IPS-20b (cell line): ENCODE measurements at regions not wholly inside any gene's neighbourhood (a gene's known extent, or its start where the extent isn't known, plus 50 kb on each side); places are given as distances from the start of the nearest gene placed in this dataset.

Experiments
- H3K27ac ChIP-seq: one replicate; pipeline ENCODE4 v1.5.1; 2013; ENCODE audit warnings: low read length
- H3K27me3 ChIP-seq: 2 replicates; pipeline ENCODE4 v1.6.1; 2013; ENCODE audit warnings: mild to moderate bottlenecking, low read length, inconsistent platforms; ENCODE audit not compliant: insufficient read depth
- H3K36me3 ChIP-seq: 2 replicates; pipeline ENCODE4 v1.6.1; 2013; ENCODE audit warnings: low read depth, mild to moderate bottlenecking, inconsistent platforms, low read length, moderate library complexity; ENCODE audit not compliant: insufficient read depth
- H3K4me1 ChIP-seq: 2 replicates; pipeline ENCODE4 v1.6.1; 2013; ENCODE audit warnings: mild to moderate bottlenecking, control low read depth, inconsistent platforms, low read length, moderate library complexity; ENCODE audit not compliant: insufficient read depth
- H3K4me3 ChIP-seq: 2 replicates; pipeline ENCODE4 v1.5.1; 2013; ENCODE audit warnings: mild to moderate bottlenecking, low read length, inconsistent platforms
- H3K9ac ChIP-seq: 2 replicates; pipeline ENCODE4 v1.6.1; 2013; ENCODE audit warnings: low read depth, mild to moderate bottlenecking, inconsistent platforms, low read length, moderate library complexity
- H3K9me3 ChIP-seq: 2 replicates; pipeline ENCODE4 v1.6.1; 2013; ENCODE audit warnings: mild to moderate bottlenecking, low read depth, low read length, inconsistent platforms; ENCODE audit not compliant: insufficient read depth

DNA sequence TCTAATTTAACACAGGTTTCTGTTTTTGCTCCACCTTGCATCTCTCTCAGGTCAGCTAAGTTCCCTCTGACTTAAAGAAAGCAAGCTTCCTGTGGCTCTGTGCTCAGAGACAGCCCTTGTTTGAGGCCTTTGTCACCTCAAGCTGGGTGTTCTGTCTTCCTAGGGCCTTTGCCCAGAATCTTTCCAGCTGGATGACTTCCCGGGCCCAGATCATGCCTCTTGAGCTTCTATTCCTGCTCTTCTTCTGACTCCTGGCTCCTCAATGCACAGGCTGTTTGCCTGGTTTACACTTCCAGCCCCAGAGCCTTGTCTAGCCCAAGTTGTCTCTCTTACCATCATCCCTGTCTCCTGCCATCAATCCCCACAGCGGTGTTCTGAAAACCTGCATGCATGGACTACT is 300.6 kb downstream of the VPS13C start:
- no peak overlapping the region for H3K4me3 ChIP-seq
- no peaks in the 10 kb centered on the region for H3K4me1 ChIP-seq
- no peaks in the 10 kb centered on the region for H3K9me3 ChIP-seq
- no peaks in the 10 kb centered on the region for H3K27me3 ChIP-seq
- no peak overlapping the region for H3K27ac ChIP-seq
- no peak overlapping the region for H3K9ac ChIP-seq
- H3K36me3 ChIP-seq: no peaks in the 10 kb centered on the region

GRCh38 chr15:61756071-61756820 is 304.0 kb downstream of the VPS13C start:
- H3K9me3 ChIP-seq: no peaks in the 10 kb centered on the region
- no peaks in the 10 kb centered on the region for H3K27me3 ChIP-seq
- no peaks in the 10 kb centered on the region for H3K4me1 ChIP-seq
- H3K27ac ChIP-seq: no peak overlapping the region
- no peak overlapping the region for H3K4me3 ChIP-seq
- H3K9ac ChIP-seq: no peak overlapping the region
- H3K36me3 ChIP-seq: no peaks in the 10 kb centered on the region

DNA sequence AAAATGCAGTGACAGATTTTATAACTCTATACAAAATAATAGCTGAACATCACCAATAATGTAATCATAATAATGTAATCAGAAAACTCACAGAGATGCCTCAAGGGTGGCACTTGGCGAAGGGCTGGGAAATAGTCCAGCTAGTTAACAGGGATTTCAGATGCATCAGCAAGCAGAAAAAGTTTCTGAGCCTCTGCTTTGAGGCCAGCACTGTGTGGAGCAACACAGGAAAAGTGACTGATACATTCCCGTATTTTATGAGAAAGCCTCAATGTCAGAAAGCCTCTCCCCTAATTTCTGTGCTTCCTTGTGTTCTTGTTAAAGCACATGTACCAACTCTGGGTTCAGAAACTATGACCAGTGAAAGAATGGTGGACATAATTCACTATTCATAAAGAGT is 304.8 kb downstream of the VPS13C start:
- Histone ChIP-seq H3K27ac (no peak overlapping the region), H3K27me3 (no peaks in the 10 kb centered on the region), H3K9me3 (no peaks in the 10 kb centered on the region), H3K9ac (no peak overlapping the region), H3K36me3 (no peaks in the 10 kb centered on the region), H3K4me3 (no peak overlapping the region), H3K4me1 (no peaks in the 10 kb centered on the region)

DNA sequence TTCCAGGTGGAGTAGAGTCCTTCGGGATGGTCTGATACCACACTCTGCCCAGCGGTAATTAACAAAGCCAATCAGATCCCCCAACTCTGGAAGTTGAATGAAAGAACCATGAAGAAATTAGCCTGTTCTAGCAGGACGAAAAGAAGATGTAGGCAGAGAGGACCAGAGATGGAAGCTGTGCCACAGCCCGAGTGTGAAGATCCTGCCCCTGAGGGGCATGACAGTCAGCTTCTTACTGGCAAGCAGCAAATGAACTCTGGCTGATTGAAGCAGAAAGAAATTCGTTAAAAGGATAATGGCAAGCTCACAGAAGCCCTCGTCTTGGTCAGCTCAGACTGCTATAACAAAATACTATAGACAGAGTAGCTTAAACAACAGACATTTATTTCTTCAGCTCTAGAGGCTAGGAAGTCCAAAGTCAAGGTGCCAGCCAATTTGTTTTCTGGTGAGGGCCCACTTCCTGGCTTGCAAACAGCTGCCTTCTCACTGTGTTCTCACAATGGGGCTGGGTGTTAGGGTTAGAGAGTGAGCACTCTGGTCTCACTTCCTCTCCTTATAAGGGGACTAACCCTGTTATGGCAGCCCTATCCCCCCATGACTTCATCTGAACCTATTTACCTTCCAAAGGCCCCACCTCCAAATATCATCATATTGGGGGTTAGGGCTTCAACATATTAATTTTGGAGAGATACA is 307.1 kb downstream of the VPS13C start:
- Histone ChIP-seq H3K4me1 (no peaks in the 10 kb centered on the region), H3K9ac (no peak overlapping the region), H3K4me3 (no peak overlapping the region), H3K9me3 (no peaks in the 10 kb centered on the region), H3K27ac (no peak overlapping the region), H3K36me3 (no peaks in the 10 kb centered on the region), H3K27me3 (no peaks in the 10 kb centered on the region)

DNA sequence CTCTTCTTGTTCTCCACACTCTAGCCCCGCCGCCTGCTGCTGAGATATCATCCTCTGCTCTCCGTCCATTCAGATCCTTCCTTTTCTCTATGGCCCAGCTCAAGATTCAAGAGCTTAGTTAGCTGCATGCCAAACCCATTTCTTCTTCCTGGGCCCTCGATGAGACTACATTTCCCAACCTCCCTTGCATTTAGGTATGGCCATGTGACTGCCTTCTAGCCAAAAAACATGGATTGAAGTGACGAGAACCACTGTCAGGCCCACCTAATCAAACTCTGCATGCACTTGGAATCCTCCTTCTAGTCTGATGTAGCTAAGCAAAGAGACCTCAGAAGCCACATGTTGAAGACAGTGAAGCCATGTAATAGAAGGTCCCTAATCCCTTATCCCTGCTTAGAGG is 308.2 kb downstream of the VPS13C start:
- no peak overlapping the region for H3K4me3 ChIP-seq
- H3K27me3 ChIP-seq: no peaks in the 10 kb centered on the region
- H3K27ac ChIP-seq: no peak overlapping the region
- no peaks in the 10 kb centered on the region for H3K9me3 ChIP-seq
- H3K9ac ChIP-seq: no peak overlapping the region
- no peaks in the 10 kb centered on the region for H3K36me3 ChIP-seq
- H3K4me1 ChIP-seq: no peaks in the 10 kb centered on the region

- no peaks in the 10 kb centered on the region for H3K27me3 ChIP-seq
- no peaks in the 10 kb centered on the region for H3K36me3 ChIP-seq
- H3K4me1 ChIP-seq: no peaks in the 10 kb centered on the region
- H3K9me3 ChIP-seq: no peaks in the 10 kb centered on the region
- no peak overlapping the region for H3K4me3 ChIP-seq
- no peak overlapping the region for H3K9ac ChIP-seq
- no peak overlapping the region for H3K27ac ChIP-seq
These were observed 309.8 kb downstream of the VPS13C start for GRCh38 chr15:61750271-61751084.

- Histone ChIP-seq H3K4me3 (no peak overlapping the region), H3K9me3 (no peaks in the 10 kb centered on the region), H3K27ac (no peak overlapping the region)
These were observed 311.1 kb downstream of the VPS13C start for GRCh38 chr15:61749169-61749568.

DNA sequence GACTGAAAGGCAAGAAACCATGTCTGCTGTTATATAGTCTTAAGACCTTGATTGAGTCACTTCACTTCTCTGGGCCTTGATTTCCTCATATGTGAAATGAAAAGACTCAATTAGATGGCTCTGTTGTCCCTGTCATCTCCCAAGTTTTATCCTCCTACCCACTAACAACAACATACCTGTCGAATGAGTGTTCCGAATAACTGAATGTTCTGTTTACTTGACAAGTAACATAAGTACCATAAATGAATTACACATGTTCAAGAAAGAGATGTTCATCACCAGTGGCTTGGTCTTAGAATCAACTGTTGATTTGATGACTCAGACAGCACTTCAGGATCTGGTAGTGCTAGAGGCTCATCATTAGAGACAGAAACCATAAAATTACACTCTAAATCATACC is 311.7 kb downstream of the VPS13C start:
- H3K36me3 ChIP-seq: no peaks in the 10 kb centered on the region
- no peak overlapping the region for H3K9ac ChIP-seq
- H3K27ac ChIP-seq: no peak overlapping the region
- no peaks in the 10 kb centered on the region for H3K27me3 ChIP-seq
- no peaks in the 10 kb centered on the region for H3K4me1 ChIP-seq
- H3K4me3 ChIP-seq: no peak overlapping the region
- H3K9me3 ChIP-seq: no peaks in the 10 kb centered on the region

More at GRCh38 chr15:61749169-61749568, 311.1 kb downstream of the VPS13C start:
- no peak overlapping the region for H3K9ac ChIP-seq
- no peaks in the 10 kb centered on the region for H3K36me3 ChIP-seq
- H3K4me1 ChIP-seq: no peaks in the 10 kb centered on the region
- no peaks in the 10 kb centered on the region for H3K27me3 ChIP-seq

GRCh38 chr15:61746589-61746988 is 313.7 kb downstream of the VPS13C start:
- H3K4me3 ChIP-seq: no peak overlapping the region
- H3K9ac ChIP-seq: no peak overlapping the region
- no peaks in the 10 kb centered on the region for H3K27me3 ChIP-seq
- H3K9me3 ChIP-seq: no peaks in the 10 kb centered on the region; the same call in 1 of the 2 replicates
- H3K27ac ChIP-seq: no peak overlapping the region
- H3K36me3 ChIP-seq: no peaks in the 10 kb centered on the region
- no peaks in the 10 kb centered on the region for H3K4me1 ChIP-seq

DNA sequence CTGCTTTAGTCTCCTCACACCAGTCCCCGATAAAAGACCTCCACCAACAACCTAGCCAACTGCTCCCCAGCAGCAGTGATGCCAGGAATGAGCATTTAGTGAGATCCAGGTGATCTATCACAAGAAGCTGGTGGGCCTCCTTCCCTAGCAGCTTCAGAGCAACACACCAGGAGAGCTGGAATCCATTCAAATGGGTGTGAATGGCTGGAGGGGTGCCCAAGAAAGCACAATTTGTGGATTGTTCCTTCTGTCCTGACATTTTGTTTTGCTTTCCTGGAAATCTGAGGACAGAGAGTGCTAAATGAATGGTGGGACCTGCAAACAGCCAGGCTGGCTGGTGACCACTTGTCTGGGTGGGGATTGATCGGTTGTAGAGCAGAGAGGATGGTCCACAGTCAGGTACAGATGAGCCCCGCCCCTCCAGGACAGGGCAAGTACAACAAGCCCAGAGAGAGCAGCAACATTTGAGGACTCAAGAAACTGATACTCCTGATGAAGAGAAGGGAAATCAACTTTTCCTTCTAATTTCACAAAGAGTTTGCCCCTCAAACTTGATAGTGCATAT is 316.8 kb downstream of the VPS13C start:
- Histone ChIP-seq H3K9ac (no peak overlapping the region), H3K27me3 (no peaks in the 10 kb centered on the region), H3K4me1 (no peaks in the 10 kb centered on the region), H3K27ac (no peak overlapping the region), H3K4me3 (no peak overlapping the region), H3K9me3 (no peaks in the 10 kb centered on the region; the same call in 1 of the 2 replicates), H3K36me3 (no peaks in the 10 kb centered on the region)

GRCh38 chr15:61742591-61742990 is 317.7 kb downstream of the VPS13C start:
- Histone ChIP-seq H3K9ac (no peak overlapping the region), H3K36me3 (no peaks in the 10 kb centered on the region), H3K27me3 (no peaks in the 10 kb centered on the region), H3K4me3 (no peak overlapping the region), H3K4me1 (no peaks in the 10 kb centered on the region), H3K9me3 (no peaks in the 10 kb centered on the region; the same call in 1 of the 2 replicates), H3K27ac (no peak overlapping the region)
